Endothelial cell (in vitro differentiated cells): ENCODE measurements at regions not wholly inside any gene's neighbourhood (a gene's known extent, or its start where the extent isn't known, plus 50 kb on each side); places are given as distances from the start of the nearest gene placed in this dataset.

ENCODE experiments used
- DNase-seq: peaks from one replicate; pipeline ENCODE4 v3.0.0; 2021; ENCODE audit warnings: low spot score
- H3K27ac Mint-ChIP-seq: one replicate; pipeline ENCODE4 v1.8.0; 2021; ENCODE audit warnings: mixed read lengths, inconsistent platforms; ENCODE audit not compliant: unreplicated experiment
- H3K27me3 Mint-ChIP-seq: one replicate; pipeline ENCODE4 v1.8.0; 2021; ENCODE audit warnings: mild to moderate bottlenecking, moderate library complexity, mixed read lengths, inconsistent platforms; ENCODE audit not compliant: unreplicated experiment
- H3K36me3 Mint-ChIP-seq: one replicate; pipeline ENCODE4 v1.8.0; 2021; ENCODE audit warnings: mild to moderate bottlenecking, low read depth, mixed read lengths, inconsistent platforms; ENCODE audit not compliant: unreplicated experiment
- H3K4me1 Mint-ChIP-seq: one replicate; pipeline ENCODE4 v1.8.0; 2021; ENCODE audit warnings: mild to moderate bottlenecking, mixed read lengths, inconsistent platforms; ENCODE audit not compliant: unreplicated experiment
- H3K4me3 Mint-ChIP-seq: one replicate; pipeline ENCODE4 v1.8.0; 2021; ENCODE audit warnings: mild to moderate bottlenecking, mixed read lengths, inconsistent platforms; ENCODE audit not compliant: unreplicated experiment
- H3K9me3 Mint-ChIP-seq: one replicate; pipeline ENCODE4 v1.8.0; 2021; ENCODE audit warnings: mixed read lengths, inconsistent platforms; ENCODE audit not compliant: unreplicated experiment
- CTCF ChIP-seq: fragments of 200-600 bp; sonication (generic); IDR thresholded peaks from one replicate; pipeline ENCODE4 v1.5.0; 2021; ENCODE audit warnings: antibody characterized with exemption; ENCODE audit not compliant: unreplicated experiment

GRCh38 chr5:3261081-3261480, 334.6 kb upstream of the IRX1 start:
- H3K4me3 Mint-ChIP-seq, result no peak overlapping the region
- H3K4me1 Mint-ChIP-seq, result no peaks in the 10 kb centered on the region
- no peak for TF ChIP-seq CTCF

GRCh38 chr5:3258050-3258449, 337.6 kb upstream of the IRX1 start:
- DNase-seq, result no peak
- no peak overlapping the region for H3K4me3 Mint-ChIP-seq
- peaks cover 6% of the 10 kb centered on the region for H3K36me3 Mint-ChIP-seq
- no peaks in the 10 kb centered on the region for H3K4me1 Mint-ChIP-seq
- H3K27me3 Mint-ChIP-seq, result peaks cover 6% of the 10 kb centered on the region
- H3K27ac Mint-ChIP-seq, result no peak overlapping the region
- TF ChIP-seq CTCF, result no peak
- peaks cover 16% of the 10 kb centered on the region for H3K9me3 Mint-ChIP-seq

More at GRCh38 chr5:3261081-3261480, 334.6 kb upstream of the IRX1 start:
- DNase-seq, result no peak
- peaks cover 6% of the 10 kb centered on the region for H3K36me3 Mint-ChIP-seq
- peaks cover 11% of the 10 kb centered on the region for H3K9me3 Mint-ChIP-seq
- peaks cover 4% of the 10 kb centered on the region for H3K27me3 Mint-ChIP-seq
- no peak overlapping the region for H3K27ac Mint-ChIP-seq

GRCh38 chr5:3252235-3252634, 343.4 kb upstream of the IRX1 start:
- no peaks in the 10 kb centered on the region for H3K36me3 Mint-ChIP-seq
- no peak overlapping the region for H3K4me3 Mint-ChIP-seq
- H3K4me1 Mint-ChIP-seq, result no peaks in the 10 kb centered on the region
- DNase-seq, result no peak
- H3K27ac Mint-ChIP-seq, result no peak overlapping the region
- H3K27me3 Mint-ChIP-seq, result peaks cover 2% of the 10 kb centered on the region
- peaks cover 9% of the 10 kb centered on the region for H3K9me3 Mint-ChIP-seq
- TF ChIP-seq CTCF, result no peak

GRCh38 chr5:3251784-3252183, 343.8 kb upstream of the IRX1 start:
- Mint-ChIP-seq H3K27ac (no peak overlapping the region), H3K9me3 (peaks cover 9% of the 10 kb centered on the region), H3K4me1 (no peaks in the 10 kb centered on the region), H3K36me3 (no peaks in the 10 kb centered on the region), H3K27me3 (peaks cover 2% of the 10 kb centered on the region), H3K4me3 (no peak overlapping the region)
- no peak for DNase-seq
- TF ChIP-seq CTCF, result no peak

GRCh38 chr5:3249401-3249800, 346.2 kb upstream of the IRX1 start:
- peaks cover 5% of the 10 kb centered on the region for H3K9me3 Mint-ChIP-seq
- H3K27ac Mint-ChIP-seq, result no peak overlapping the region
- DNase-seq, result no peak
- H3K4me1 Mint-ChIP-seq, result no peaks in the 10 kb centered on the region
- no peak for TF ChIP-seq CTCF
- H3K36me3 Mint-ChIP-seq, result no peaks in the 10 kb centered on the region
- H3K27me3 Mint-ChIP-seq, result peaks cover 1% of the 10 kb centered on the region
- H3K4me3 Mint-ChIP-seq, result no peak overlapping the region
